PC-9 (cell line): ENCODE measurements at regions not wholly inside any gene's neighbourhood (a gene's known extent, or its start where the extent isn't known, plus 50 kb on each side); places are given as distances from the start of the nearest gene placed in this dataset.

Experiments
- CTCF ChIP-seq: fragments of 200-600 bp; sonication (generic); conservative IDR thresholded peaks from 2 replicates; pipeline ENCODE4 v1.6.1; 2017; ENCODE audit warnings: mixed run types, antibody characterized with exemption, mild to moderate bottlenecking, moderate library complexity
- EZH2 ChIP-seq: fragments of 200-600 bp; sonication (generic); IDR thresholded peaks from 2 replicates; pipeline ENCODE4 v1.8.0; 2017; ENCODE audit warnings: antibody characterized with exemption, low read depth

GRCh38 chr21:25467896-25468295 lies 139.4 kb downstream of the MRPL39 start:
- TF ChIP-seq CTCF (no peak), EZH2 (no peak)
